ENCODE measurements at regions not wholly inside any gene's neighbourhood (a gene's known extent, or its start where the extent isn't known, plus 50 kb on each side); places are given as distances from the start of the nearest gene placed in this dataset.

DNA sequence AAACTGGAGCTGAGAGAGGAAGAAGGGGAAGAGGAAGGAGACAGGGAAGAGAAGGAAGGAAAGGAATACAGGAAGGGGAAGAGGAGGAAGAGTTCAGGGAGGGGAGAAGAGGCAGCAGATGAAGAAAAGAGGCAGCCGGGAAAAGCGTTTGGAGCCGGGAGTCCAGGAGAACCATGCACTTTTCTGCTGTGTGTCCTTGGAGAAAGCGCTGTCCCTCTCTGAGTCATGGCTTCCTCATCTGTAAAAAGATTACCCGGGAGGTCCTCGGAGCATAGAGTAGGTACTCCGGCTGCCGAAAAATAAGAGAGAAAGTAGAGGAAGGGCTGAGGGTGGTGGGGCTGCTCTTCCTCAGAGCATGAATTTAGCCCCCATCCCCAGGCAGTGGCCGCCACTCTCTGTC lies 226.9 kb downstream of the MN1 start:
- DNase-seq (ENCODE audit: low spot score): no peak

DNA sequence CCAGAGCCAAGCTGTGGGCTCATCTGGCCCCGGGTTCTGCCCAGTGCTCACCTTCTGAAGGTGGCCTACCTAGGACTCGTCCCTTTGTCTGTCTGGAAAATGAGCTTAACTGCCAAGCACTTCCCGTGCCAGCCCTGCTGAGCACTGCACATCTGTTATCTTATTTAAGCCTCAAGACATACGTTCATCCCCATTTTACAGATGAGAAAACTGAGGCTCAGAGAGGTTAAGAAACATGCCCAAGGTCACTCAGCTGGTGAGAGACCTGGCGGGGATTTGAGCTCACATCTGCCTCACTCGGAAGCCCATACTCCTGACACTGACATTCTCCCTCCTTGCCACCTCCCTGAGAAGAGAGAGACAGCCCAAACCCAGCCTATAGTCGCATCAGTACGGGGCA lies 226.2 kb downstream of the MN1 start:
- DNase-seq (ENCODE audit: low spot score): no peak

DNA sequence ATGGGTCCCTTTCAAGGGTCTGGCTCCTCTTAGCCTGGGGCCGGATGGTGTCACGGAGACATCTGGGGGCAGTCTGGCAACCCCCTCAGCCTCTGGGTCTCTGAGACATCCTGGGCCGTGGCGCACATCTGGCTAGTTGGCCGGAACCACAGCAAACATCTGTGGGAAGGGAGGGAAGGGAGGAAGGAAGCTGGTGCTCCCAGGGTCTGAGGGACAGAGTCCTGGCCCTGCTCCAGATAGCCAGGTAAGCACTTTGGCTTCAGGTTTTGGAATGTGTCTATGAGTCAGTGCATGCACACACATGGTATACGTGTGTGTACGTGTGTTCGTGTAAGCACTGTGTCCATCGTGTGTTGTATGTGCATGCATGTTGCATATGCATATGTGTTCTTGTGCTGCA lies 225.1 kb downstream of the MN1 start:
- no peak for DNase-seq (ENCODE audit: low spot score)

DNA sequence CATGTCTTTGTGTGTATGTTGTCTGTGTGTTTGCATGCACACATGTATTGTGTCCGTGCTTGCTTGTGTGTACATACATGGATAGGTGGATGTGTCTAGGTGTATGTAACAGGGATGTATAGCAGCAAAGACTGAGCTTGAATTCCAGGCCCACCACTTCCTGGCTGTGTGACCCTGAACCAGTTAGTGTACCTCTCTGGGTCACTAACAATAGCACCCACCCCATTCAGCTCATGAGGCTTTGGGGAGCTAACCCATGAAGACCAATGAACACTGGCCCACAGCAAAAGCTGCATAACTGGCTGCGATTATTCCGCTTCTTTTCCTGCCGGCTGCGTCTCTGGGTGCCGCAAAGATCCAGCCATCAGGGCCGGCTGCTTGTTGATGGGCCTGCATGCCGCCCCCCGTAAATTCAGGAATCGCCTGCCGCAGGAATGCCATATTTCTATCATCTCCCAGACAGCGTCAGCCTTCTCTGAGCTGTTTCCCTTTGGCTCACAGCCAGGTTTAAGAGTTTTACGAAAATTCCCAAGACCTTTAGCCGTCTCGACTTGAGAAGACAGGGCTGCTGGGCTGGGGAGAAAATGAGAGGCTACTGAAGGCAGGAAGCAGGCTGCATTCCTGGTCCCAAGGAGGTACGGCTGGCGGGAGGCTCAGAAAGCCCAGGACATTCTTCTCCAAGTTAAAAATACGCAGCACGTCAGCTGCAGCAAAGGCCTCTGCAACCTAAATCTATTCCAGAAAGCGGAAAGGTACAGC lies 224.6 kb downstream of the MN1 start:
- DNase-seq (ENCODE audit: low spot score): no peak

DNA sequence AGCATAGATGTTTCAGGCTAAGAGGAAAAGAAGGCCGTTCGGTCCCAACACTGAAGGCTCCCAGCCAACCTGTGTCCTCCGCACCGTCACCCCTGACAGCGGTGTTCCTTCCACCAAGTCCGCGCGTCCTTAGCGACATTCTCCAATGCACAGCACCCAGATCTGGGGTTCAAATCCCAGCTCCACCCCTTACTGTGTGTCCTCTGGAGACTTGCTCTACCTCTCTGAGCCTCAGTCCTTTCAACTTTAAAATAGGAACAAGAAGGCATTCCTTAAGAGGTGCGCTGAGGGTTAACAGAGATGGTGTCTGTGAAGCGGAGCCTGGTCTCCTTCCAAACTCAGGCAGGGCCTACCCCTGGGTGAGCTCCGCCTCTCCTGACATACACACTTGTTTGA lies 224.0 kb downstream of the MN1 start:
- DNase-seq (ENCODE audit: low spot score): no peak

DNA sequence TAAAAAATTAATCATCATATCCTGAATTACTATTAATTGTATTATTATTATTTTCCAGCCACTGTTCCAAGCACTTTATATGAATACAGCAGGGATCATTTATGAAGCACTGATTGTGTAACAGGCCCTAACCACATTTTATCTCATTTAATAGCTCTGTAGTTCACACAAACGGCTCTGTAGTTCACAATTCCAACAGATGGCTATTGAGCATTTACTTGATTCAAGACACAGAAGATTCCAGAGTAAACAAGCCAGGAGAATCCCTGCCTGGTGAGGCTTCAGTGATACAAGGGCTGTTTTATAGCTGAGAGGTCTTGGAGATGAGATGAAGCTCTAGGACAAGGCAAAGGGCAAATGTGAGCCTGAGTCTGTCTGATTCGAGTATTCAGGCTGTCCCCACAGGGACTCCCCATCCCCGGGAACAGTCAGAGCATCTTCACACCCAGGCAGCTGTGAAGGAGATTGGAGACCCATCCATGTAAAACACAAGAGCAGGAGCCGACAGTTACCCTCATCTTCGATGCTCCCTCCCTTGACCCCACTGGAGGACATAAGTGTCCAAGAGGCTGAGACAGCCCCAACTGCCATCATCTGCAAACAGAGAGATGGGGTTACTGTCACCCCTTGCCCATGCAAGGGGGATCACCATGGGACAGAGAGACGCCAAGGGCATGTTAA lies 222.5 kb downstream of the MN1 start:
- no peak for DNase-seq (ENCODE audit: low spot score)

DNA sequence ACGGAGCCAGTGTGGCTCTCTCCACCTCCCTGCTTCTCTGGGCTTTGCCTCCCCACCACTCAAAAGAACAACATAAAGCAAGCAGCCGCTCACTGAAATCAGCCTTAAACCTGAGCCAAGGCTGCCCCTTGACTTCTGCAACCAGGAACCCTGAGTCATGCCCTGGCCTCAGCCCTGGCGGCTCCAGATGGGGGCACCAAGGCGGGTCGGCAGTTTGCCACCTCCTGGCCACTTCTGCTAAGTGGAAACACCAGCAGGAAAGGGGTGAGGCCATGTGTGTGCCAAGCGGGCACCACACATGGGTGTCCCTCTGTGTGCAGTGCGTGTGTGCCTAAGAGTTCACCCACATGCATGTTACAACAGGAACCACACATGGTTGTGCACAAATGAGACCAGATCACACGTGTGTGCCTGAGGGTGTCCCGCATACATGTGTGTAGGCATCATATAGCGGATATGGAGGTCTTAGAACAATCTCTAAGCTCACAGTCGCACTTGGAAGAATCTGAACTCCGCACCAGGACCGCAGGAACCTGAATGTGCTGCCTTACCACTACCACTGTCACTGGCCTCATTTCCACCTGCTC lies 221.2 kb downstream of the MN1 start:
- no peak for DNase-seq (ENCODE audit: low spot score)

DNA sequence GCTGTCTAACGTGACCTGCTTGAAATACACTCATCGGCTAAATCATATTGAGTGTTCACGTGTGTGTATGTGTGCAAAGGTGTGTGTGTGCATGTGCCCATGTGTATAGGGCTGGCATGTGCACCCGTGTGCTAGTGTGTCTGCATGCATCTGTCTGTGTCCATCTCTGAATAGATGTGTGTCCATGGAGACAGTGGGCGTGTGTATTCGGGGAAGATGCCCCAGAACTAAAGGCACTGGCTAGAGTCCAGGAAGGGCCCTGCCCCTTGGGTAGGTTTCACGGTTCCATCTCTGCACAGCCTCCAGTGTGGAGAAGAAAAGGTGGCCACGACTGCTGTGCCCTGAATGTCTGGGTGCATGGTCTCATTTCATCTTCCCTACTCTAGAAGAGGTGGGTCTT lies 220.3 kb downstream of the MN1 start:
- no peak for DNase-seq (ENCODE audit: low spot score)

DNA sequence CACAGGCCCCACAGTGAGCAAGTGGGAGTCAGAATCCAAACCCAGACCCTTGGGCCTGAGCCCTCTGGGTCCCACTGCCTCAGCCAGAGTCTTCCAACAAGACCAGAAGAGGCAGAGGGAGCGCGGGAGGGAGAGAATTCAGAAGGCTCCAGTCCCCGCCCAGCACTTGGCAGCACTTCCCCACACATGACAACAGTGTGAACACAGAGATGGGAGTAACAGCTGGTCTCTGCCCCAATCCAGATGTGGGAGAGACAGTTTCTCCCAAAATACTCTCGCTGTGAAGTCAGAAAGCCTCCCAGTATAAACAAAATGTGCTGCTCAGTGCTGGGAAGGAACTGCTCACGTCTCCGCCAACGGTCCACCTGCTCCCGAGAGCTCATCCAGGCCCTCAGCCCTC lies 219.9 kb downstream of the MN1 start:
- DNase-seq (ENCODE audit: low spot score): no peak

DNA sequence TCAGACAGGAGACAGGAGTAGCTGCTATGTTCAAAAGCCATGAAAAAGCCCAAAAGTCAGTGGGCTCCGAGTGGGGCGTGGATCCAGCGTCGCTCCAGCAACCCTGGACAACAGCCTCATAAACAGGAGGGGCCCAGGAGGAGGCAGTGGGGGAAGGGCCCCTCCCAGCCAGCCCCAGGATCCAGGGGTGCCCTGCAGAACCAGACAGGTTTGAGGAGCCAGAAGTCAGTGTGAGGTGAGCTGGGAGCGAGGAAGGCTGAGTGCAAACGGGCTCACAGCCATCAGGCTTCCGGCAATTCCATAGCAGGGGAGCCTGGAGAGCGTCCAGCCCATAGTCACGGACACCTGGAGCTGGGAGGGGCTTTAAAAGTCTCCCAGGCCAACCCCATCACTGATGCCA lies 217.7 kb downstream of the MN1 start:
- DNase-seq (ENCODE audit: low spot score): no peak

DNA sequence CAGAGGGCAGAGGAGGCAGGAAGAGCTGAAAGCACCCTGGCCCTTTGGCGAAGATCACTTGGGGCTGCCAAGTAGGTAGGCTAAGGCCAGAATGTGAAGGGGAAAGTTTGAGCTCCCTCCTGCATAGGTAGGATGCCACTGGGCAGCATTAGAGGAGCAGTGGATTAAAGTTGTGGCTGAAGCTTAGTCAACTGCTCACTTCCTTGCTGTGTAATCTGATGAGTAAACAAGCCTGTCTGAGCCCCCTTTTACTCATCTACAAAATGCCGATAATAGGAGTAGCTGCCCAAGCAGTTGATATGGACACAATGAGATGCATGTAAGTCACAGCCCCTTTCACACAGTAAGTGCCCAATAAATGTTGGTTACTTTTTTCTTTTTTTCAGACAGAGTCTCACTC lies 216.4 kb downstream of the MN1 start:
- no peak for DNase-seq (ENCODE audit: low spot score)

DNA sequence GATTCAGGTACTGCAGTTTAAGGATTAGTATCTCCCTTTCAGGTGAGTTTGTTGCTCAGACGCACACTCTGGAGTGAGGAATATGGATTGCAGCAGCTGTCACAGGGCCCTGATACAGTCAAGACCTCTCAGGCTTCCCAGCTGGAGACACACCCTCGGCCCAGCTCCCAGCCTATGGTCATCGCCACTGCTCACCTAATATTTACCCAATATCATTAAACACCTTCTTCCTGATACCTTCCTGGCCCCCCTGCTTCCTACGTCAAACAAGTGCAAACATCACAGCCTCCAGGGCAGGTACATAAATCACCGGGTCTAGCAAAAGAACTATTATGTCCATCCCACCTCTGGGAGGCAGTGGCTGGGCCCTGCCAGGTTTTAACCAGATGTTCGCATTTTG lies 213.3 kb downstream of the MN1 start:
- no peak for DNase-seq (ENCODE audit: low spot score)

DNA sequence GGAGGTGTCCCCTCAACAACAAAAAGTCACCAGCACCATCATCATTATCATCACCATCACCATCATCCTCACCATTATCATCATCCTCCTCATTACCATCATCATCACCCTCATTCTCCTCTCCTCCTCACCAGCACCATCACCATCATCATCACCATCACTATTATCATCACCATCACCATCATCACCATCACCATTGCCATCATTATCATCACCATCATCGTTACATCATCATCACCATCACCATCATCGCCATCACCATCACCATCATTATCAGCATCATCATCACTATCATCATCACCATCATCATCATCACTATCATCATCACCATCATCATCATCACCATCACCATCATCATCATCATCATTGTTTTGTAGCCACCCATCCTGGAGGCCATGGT lies 212.6 kb downstream of the MN1 start:
- DNase-seq (ENCODE audit: low spot score): no peak

DNA sequence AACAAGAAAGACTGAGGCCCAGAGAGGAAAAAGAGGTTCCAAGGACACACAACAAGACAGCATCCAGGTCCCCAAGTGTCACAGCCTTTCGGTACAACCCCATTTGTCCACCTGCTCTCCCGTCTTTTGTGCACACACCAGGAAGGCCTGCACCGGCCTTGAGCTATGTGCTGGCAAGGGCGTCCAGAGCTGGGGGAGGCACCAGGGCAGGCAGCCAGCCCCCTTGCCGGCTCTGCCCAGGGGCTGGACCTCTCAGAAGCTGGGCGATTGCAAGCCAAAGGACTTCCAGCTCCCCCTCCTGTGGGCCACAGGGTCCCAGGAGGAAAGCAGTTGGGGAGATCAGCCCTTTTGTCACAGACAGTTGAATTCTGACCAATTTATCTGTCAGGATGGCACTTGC lies 210.5 kb downstream of the MN1 start:
- DNase-seq (ENCODE audit: low spot score): no peak

DNA sequence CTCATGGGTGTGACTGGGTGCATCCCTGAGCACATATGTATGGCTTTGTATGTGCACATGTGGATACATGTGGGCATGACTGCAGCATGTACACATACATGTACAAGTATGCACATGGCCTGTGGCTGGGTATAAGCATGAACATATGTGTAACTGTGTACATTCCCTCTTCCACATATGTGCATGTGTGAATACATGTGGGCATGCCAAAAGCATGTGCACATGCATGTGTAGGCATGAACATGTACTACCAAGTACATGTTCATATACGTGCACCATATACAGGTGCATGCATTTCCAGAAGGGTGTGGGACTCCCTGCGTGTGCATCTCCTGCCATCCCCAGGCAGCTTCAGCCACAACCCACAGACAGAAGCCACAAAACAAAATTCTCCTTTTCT lies 208.2 kb downstream of the MN1 start:
- no peak for DNase-seq (ENCODE audit: low spot score)

DNA sequence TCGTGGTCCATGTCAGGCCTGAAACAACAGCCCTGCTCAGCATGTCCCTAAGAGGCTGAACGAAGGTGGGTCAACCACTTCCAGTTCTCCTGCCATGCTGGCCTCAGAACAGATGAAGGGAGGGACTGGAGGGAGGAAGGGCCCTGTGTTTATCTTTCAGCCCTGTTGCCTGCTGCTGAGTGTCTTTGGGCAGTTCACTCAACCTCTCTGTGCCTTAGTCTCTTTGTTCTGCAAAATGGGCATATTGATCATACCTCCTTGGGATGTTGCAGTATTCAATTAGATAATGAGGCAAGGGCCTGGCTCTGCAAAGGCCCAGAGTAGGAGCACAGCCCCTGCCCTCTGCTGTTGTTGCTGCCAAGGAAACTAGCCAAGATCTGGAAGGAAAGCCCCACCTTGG lies 207.5 kb downstream of the MN1 start:
- DNase-seq (ENCODE audit: low spot score): no peak

DNA sequence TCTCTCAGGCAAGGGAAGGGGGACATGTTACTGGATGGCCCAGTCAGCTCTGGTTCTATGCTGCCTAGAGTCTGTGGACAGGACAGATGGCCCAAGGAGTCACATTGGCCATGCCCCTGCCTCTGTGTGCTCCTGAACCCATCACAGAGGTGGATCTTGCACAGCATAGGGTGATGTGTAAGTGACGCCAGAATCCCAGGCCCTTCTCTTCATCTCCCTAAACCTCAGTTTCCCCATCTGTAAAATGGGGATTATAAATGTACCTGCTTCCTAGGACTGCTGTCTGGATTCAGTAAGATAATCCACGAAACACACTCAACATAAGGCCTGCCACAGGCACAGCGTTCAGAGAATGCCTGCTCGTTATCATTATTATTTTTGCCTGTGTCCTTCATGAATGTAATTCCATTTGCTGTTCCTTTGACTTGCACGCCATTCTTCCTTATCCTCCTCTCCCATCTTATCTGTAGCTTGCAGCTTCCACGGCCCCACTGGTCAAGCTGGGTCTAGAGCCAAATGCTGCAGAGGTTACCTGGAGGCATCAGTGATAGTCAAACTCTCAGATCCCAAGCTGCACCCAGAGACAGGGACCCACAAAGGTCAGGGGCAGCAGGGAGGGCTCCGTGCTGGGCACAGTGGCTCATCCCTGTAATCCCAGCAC lies 207.0 kb downstream of the MN1 start:
- DNase-seq (ENCODE audit: low spot score): no peak

DNA sequence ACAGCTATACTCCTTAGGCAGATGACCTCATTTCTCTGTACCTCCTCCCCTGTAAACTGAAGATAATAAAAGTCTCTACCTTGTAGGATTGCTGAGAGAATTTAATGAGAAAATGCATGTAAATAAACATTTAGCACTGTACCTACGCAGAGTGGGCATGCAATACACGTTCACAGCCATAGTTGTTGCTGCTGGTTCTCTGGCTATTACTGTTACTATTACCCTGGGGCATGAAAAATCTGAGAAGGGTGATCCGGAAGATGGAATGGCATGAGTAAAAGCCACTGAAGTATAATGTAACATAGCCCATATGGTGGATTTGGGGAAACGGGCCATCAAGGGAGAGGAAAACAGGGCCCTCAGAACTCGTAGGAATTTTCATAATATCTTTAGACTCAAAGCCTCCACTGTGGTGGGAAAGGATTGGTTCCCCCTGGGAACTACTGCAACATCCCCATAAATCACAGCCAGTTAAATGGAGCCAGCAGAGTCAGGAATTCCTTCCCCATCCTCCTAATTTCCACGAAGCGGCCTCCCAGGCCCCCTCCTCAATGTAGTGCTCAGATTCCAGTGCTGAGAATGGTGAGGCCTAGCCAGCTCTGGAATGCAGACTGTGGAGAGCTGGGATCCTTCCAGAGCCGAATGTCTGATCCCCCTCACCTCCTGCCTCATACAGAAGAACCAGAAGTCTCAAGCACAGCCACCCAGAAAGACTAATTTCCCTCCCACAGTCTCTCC lies 205.3 kb downstream of the MN1 start:
- DNase-seq (ENCODE audit: low spot score): no peak

DNA sequence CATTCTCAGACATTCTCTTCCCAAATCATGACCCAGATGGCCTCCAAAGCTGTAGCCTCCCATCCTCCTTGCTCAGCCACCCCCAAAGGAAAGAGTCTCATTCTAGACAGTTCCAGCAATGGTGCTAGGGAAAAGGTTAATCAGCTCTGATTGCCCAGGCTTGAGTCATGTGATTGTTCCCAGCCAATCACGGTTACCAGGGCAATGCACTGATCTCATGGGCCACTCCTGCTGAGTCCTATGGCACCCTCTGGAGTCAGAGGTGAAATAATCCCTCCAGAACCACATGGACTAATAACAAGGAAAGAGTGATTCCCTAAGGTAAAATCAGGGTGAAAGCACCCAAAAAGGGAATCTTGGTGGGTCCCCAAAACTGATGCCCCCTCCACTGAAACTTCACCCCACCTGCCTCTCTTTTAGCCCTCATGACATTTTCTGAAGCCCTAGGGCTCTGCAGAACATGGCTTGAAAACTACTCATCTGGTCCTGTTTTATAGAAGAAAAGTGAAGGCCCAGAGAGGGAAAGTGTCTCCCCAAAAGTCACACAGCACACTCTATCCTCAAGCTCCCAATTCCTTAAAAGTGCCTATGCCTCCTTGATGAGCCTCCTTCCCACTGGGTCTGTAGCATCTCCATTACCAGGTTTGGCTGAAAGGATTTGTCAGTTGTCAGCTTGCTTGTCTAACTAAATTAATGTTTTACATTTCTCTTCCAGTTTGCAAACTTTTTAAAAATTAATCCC lies 203.7 kb downstream of the MN1 start:
- no peak for DNase-seq (ENCODE audit: low spot score)

DNA sequence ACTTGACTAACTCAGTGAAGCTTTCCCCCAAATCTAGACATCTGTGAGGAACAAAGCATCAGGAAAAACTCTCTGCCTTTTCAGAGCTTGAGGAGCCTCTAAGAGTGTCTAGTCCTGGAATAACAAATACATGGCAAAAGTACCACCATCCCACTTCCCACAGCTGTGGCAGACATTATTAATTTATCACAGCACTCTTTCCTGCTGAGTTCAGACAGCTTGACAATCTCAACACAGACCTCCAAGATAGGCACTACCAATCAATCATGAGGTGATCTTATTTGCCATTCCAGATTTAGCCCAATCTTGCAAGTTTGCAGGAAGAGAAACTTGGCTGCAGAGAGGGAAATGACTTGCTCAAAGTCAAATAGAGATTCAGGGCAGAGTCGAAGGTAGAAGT lies 202.8 kb downstream of the MN1 start:
- no peak for DNase-seq (ENCODE audit: low spot score)

DNA sequence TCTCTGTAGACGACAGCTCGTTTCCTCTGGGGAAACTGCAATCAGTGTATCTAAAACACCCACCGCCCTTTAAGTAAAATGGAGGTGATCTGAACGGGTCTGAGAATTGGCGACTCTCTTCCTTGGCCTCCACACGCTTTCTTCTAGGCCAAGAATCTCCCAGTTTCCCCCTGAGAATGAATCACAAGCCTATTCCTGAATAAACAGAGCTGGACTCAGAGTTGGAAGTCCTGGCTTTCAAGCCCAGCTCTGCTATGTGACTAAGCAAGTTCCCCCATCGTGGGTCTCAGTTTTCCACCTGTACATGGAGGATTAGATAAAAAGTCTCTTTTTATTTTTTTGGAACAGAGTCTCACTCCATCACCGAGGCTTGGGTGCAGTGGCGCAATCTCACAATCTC lies 200.4 kb downstream of the MN1 start:
- no peak for DNase-seq (ENCODE audit: low spot score)

Measured in mesenteric fat pad (tissue), 1 donor.